ENCODE measurements at regions not wholly inside any gene's neighbourhood (a gene's known extent, or its start where the extent isn't known, plus 50 kb on each side); places are given as distances from the start of the nearest gene placed in this dataset.

GRCh38 chr14:82388488-82388887 lies 854.8 kb upstream of the SEL1L start:
- no peak overlapping the region for H3K27ac ChIP-seq
- no peak overlapping the region for H3K4me3 ChIP-seq

GRCh38 chr14:82390586-82390985 lies 856.9 kb upstream of the SEL1L start:
- Histone ChIP-seq H3K4me3 (no peak overlapping the region), H3K27ac (no peak overlapping the region)

- Histone ChIP-seq H3K4me3 (no peak overlapping the region), H3K27ac (no peak overlapping the region)
These were observed 861.3 kb upstream of the SEL1L start for GRCh38 chr14:82394916-82395315.

GRCh38 chr14:82398256-82398655 lies 864.6 kb upstream of the SEL1L start:
- Histone ChIP-seq H3K4me3 (no peak overlapping the region), H3K27ac (no peak overlapping the region)

GRCh38 chr14:82403987-82404386 lies 870.3 kb upstream of the SEL1L start:
- H3K4me3 ChIP-seq = no peak overlapping the region

GRCh38 chr14:82410064-82410463 lies 876.4 kb upstream of the SEL1L start:
- Histone ChIP-seq H3K27ac (no peak overlapping the region), H3K4me3 (no peak overlapping the region)

More at GRCh38 chr14:82403987-82404386, 870.3 kb upstream of the SEL1L start:
- no peak overlapping the region for H3K27ac ChIP-seq

GRCh38 chr14:82411298-82411697 lies 877.6 kb upstream of the SEL1L start:
- Histone ChIP-seq H3K4me3 (no peak overlapping the region), H3K27ac (no peak overlapping the region)

- H3K4me3 ChIP-seq = no peak overlapping the region
- no peak overlapping the region for H3K27ac ChIP-seq
These were observed 878.9 kb upstream of the SEL1L start for GRCh38 chr14:82412545-82412944.

GRCh38 chr14:82414853-82415539 lies 881.3 kb upstream of the SEL1L start:
- H3K27ac ChIP-seq = no peak overlapping the region
- no peak overlapping the region for H3K4me3 ChIP-seq

- Histone ChIP-seq H3K27ac (no peak overlapping the region), H3K4me3 (no peak overlapping the region)
These were observed 886.3 kb upstream of the SEL1L start for GRCh38 chr14:82419933-82420332.

- Histone ChIP-seq H3K4me3 (no peak overlapping the region), H3K27ac (peak overlapping the region in 1 of 21 experiments; percentile 20)
These were observed 887.2 kb upstream of the SEL1L start for GRCh38 chr14:82420871-82421270.

GRCh38 chr14:82421286-82421685 lies 887.6 kb upstream of the SEL1L start:
- H3K27ac ChIP-seq = peak overlapping the region in 1 of 21 experiments; percentile 20
- no peak overlapping the region for H3K4me3 ChIP-seq

GRCh38 chr14:82422230-82422629 lies 888.6 kb upstream of the SEL1L start:
- peak overlapping the region in 1 of 21 experiments; percentile 22 for H3K27ac ChIP-seq

GRCh38 chr14:82425261-82425660 lies 891.6 kb upstream of the SEL1L start:
- Histone ChIP-seq H3K4me3 (no peak overlapping the region), H3K27ac (no peak overlapping the region)

More at GRCh38 chr14:82422230-82422629, 888.6 kb upstream of the SEL1L start:
- H3K4me3 ChIP-seq = no peak overlapping the region

- Histone ChIP-seq H3K27ac (no peak overlapping the region), H3K4me3 (no peak overlapping the region)
These were observed 897.4 kb upstream of the SEL1L start for GRCh38 chr14:82431031-82431430.

GRCh38 chr14:82432301-82433105 lies 898.9 kb upstream of the SEL1L start:
- no peak overlapping the region for H3K27ac ChIP-seq

GRCh38 chr14:82438436-82438835 lies 904.8 kb upstream of the SEL1L start:
- no peak overlapping the region for H3K27ac ChIP-seq
- H3K4me3 ChIP-seq = no peak overlapping the region

More at GRCh38 chr14:82432301-82433105, 898.9 kb upstream of the SEL1L start:
- H3K4me3 ChIP-seq = no peak overlapping the region

- Histone ChIP-seq H3K27ac (no peak overlapping the region), H3K4me3 (no peak overlapping the region)
These were observed 907.6 kb upstream of the SEL1L start for GRCh38 chr14:82441270-82441669.

- H3K27ac ChIP-seq = no peak overlapping the region
- no peak overlapping the region for H3K4me3 ChIP-seq
These were observed 912.3 kb upstream of the SEL1L start for GRCh38 chr14:82445810-82446570.

GRCh38 chr14:82447586-82447985 lies 913.9 kb upstream of the SEL1L start:
- Histone ChIP-seq H3K27ac (no peak overlapping the region), H3K4me3 (no peak overlapping the region)
